GM23248 (cell line): ENCODE measurements at regions not wholly inside any gene's neighbourhood (a gene's known extent, or its start where the extent isn't known, plus 50 kb on each side); places are given as distances from the start of the nearest gene placed in this dataset.

Source experiments
- DNase-seq: peaks from one replicate; pipeline ENCODE4 v3.0.0-alpha.2; 2015
- H2AFZ ChIP-seq: fragments of 200-600 bp; sonication (generic); 2 replicates; pipeline ENCODE4 v1.6.1; 2016; ENCODE audit warnings: antibody characterized with exemption
- H3F3A ChIP-seq: fragments of 200-600 bp; sonication (generic); 2 replicates; pipeline ENCODE4 v1.6.1; 2016; ENCODE audit warnings: mild to moderate bottlenecking, antibody characterized with exemption, mixed run types; ENCODE audit not compliant: insufficient read depth
- H3K27ac ChIP-seq: fragments of 200-600 bp; sonication (generic); 2 replicates; pipeline ENCODE4 v1.5.1; 2016; ENCODE audit warnings: mild to moderate bottlenecking
- H3K27me3 ChIP-seq: fragments of 200-600 bp; sonication (generic); replicated peaks from 2 replicates; pipeline ENCODE4 v1.6.1; 2016; ENCODE audit warnings: mild to moderate bottlenecking; ENCODE audit not compliant: insufficient read depth
- H3K36me3 ChIP-seq: fragments of 200-600 bp; sonication (generic); 2 replicates; pipeline ENCODE4 v1.6.1; 2016; ENCODE audit warnings: low read depth, mild to moderate bottlenecking
- H3K4me1 ChIP-seq: fragments of 200-600 bp; sonication (generic); 2 replicates; pipeline ENCODE4 v1.6.1; 2016; ENCODE audit warnings: mild to moderate bottlenecking; ENCODE audit not compliant: insufficient read depth
- H3K4me2 ChIP-seq: fragments of 200-600 bp; sonication (generic); one replicate; pipeline ENCODE4 v1.6.1; 2016; ENCODE audit warnings: mild to moderate bottlenecking; ENCODE audit not compliant: unreplicated experiment
- H3K4me3 ChIP-seq: fragments of 200-600 bp; sonication (generic); 2 replicates; pipeline ENCODE4 v1.5.1; 2016; ENCODE audit warnings: mild to moderate bottlenecking
- H3K79me2 ChIP-seq: fragments of 200-600 bp; sonication (generic); 2 replicates; pipeline ENCODE4 v1.6.1; 2016; ENCODE audit warnings: mild to moderate bottlenecking; ENCODE audit not compliant: insufficient read depth
- H3K9ac ChIP-seq: fragments of 200-600 bp; sonication (generic); 2 replicates; pipeline ENCODE4 v1.6.1; 2016; ENCODE audit warnings: mild to moderate bottlenecking
- H3K9me2 ChIP-seq: fragments of 200-600 bp; sonication (generic); 2 replicates; pipeline ENCODE4 v1.6.1; 2016; ENCODE audit warnings: mixed run types, mild to moderate bottlenecking, moderate library complexity; ENCODE audit not compliant: insufficient read depth
- H3K9me3 ChIP-seq: fragments of 200-600 bp; sonication (generic); one replicate; pipeline ENCODE4 v1.6.1; 2017; ENCODE audit warnings: low read depth
- H4K20me1 ChIP-seq: fragments of 200-600 bp; sonication (generic); 2 replicates; pipeline ENCODE4 v1.6.0; 2016; ENCODE audit not compliant: insufficient read depth
- EZH2 ChIP-seq: fragments of 200-600 bp; sonication (generic); IDR thresholded peaks from 2 replicates; pipeline ENCODE4 v1.6.1; 2018; ENCODE audit warnings: antibody characterized with exemption, mild to moderate bottlenecking; ENCODE audit not compliant: insufficient read depth, poor library complexity, severe bottlenecking
- EZH2phosphoT487 ChIP-seq: fragments of 200-600 bp; sonication (generic); IDR thresholded peaks from 2 replicates; pipeline ENCODE4 v1.6.1; 2018; ENCODE audit warnings: antibody characterized with exemption, moderate library complexity, mild to moderate bottlenecking, low read depth; ENCODE audit not compliant: insufficient read depth
- WGBS, 2 experiments: methylation state at CpG; one replicate each; pipeline ENCODE4 v1.1.6; 2015 to 2017; ENCODE audit warnings: low lambda C conversion rate in 2 of 2, low coverage in 1 of 2; ENCODE audit errors: missing lambda C conversion rate in 2 of 2; 5-methylcytosine and 5-hydroxymethylcytosine counted together
- in situ Hi-C: fragments of 300-500 bp; cut with MboI; formaldehyde crosslinking; loops from 2 replicates; pipeline ENCODE4 v1.15.0; 2020

DNA sequence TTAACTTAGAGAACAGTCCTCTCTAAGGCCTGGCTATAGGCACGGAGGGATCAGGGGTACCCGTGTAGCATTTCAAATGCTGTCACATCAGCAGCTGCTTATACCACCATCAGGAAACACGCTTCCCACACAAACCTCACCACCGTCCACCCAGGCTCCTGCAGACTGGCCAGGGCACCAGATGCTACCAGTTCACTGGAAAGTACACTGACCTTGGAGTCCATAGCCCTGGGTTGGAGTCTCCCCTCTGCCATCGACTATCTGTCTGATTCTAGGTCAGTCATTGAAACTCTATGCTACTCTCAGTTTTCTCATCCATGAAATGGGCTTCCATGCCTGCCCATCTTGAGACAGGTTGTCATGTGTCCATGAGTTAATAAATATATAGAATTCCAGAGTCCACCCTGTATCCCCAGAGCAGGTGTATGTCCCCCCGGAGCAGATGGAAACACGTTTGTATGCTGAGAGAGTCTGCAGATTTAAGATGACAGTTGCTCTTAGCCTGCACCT is 156.0 kb upstream of the SMAD3 start:
- no peaks in the 10 kb centered on the region for H3K9me3 ChIP-seq
- no peaks in the 10 kb centered on the region for H3K4me1 ChIP-seq
- 94 to 96% methylated on average over 7 of the region's 7 CpGs for WGBS, 2 experiments
- no peak overlapping the region for H2AFZ ChIP-seq
- no peaks in the 10 kb centered on the region for H3K79me2 ChIP-seq
- no peak overlapping the region for H3K9ac ChIP-seq
- H3K4me3 ChIP-seq, result no peak overlapping the region
- no peak for TF ChIP-seq EZH2
- no peak for TF ChIP-seq EZH2phosphoT487
- no peaks in the 10 kb centered on the region for H3K36me3 ChIP-seq
- H3K27me3 ChIP-seq, result no peaks in the 10 kb centered on the region
- DNase-seq, result no peak
- in situ Hi-C loops, result no loop called here
- H3F3A ChIP-seq, result no peaks in the 10 kb centered on the region
- H3K27ac ChIP-seq, result no peak overlapping the region
- no peaks in the 10 kb centered on the region for H4K20me1 ChIP-seq
- H3K9me2 ChIP-seq, result no peaks in the 10 kb centered on the region
- H3K4me2 ChIP-seq, result no peak overlapping the region

DNA sequence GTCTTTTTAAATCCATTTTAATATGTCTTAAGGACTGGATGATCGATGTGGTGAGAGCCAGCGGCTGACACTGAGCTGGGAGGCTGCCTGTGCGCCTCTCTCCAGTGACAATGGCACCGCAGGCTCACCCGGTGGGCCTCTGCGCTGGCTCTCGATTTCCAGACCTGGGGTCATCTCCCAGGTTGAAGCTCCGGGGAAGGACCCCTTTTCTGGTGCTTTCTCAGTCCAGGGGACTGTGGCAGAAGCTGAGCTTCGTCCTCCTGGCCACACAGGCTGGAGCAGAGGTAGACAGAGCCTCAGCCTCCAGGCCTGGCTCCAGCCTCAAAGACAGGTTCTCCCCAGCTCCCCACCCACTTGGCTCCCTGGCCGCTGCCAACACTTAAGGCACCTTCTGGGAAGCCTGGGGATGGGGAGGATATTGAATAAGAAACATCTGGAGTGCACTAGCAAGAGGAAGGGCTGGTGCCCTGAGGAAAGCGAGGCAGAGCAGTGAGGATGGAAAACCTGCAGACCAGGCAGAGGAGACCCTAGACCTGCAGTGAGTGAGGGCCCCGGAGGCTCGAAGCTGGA is 154.2 kb upstream of the SMAD3 start:
- Histone ChIP-seq H3K27me3 (no peaks in the 10 kb centered on the region), H3K9me3 (no peaks in the 10 kb centered on the region), H3F3A (no peaks in the 10 kb centered on the region), H3K79me2 (no peaks in the 10 kb centered on the region), H3K27ac (no peak overlapping the region), H3K4me3 (no peak overlapping the region), H3K4me1 (no peaks in the 10 kb centered on the region), H3K9me2 (no peaks in the 10 kb centered on the region), H4K20me1 (no peaks in the 10 kb centered on the region), H2AFZ (no peak overlapping the region), H3K36me3 (no peaks in the 10 kb centered on the region), H3K4me2 (no peak overlapping the region), H3K9ac (no peak overlapping the region)
- TF ChIP-seq EZH2, result no peak
- TF ChIP-seq EZH2phosphoT487, result no peak
- in situ Hi-C loops, result no loop called here
- 68% methylated on average over 13 of the region's 13 CpGs for WGBS, 2 experiments
- no peak for DNase-seq

DNA sequence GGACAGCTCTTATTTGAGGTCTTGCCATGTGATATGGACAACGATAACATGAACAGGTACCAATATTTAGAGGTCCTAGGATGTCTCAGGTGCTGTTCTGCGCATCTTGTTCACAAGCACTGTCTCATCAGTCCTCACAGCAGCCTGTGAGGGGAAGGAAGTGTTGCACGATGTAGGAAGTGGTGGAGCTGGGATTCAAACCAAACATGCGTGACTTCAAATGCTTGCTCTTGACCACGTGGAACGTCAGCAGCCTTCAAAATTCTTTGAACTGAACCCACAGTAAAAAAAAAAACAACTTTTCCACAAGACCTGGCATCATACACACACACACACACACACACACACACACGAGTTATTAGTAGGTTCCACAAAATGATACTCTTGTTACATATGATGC is 153.4 kb upstream of the SMAD3 start:
- no peak overlapping the region for H2AFZ ChIP-seq
- TF ChIP-seq EZH2, result no peak
- TF ChIP-seq EZH2phosphoT487, result no peak
- peaks cover 3% of the 10 kb centered on the region; the same call in 1 of the 2 replicates for H3K36me3 ChIP-seq
- no peaks in the 10 kb centered on the region for H4K20me1 ChIP-seq
- H3K9me3 ChIP-seq, result no peaks in the 10 kb centered on the region
- H3K4me2 ChIP-seq, result no peak overlapping the region
- no peaks in the 10 kb centered on the region for H3F3A ChIP-seq
- H3K27ac ChIP-seq, result no peak overlapping the region
- H3K27me3 ChIP-seq, result no peaks in the 10 kb centered on the region
- no peak overlapping the region for H3K9ac ChIP-seq
- H3K4me1 ChIP-seq, result no peaks in the 10 kb centered on the region
- in situ Hi-C loops, result no loop called here
- H3K4me3 ChIP-seq, result no peak overlapping the region
- H3K79me2 ChIP-seq, result no peaks in the 10 kb centered on the region
- DNase-seq, result no peak
- WGBS, 2 experiments, result 83 to 84% methylated on average over 7 of the region's 7 CpGs
- H3K9me2 ChIP-seq, result no peaks in the 10 kb centered on the region

DNA sequence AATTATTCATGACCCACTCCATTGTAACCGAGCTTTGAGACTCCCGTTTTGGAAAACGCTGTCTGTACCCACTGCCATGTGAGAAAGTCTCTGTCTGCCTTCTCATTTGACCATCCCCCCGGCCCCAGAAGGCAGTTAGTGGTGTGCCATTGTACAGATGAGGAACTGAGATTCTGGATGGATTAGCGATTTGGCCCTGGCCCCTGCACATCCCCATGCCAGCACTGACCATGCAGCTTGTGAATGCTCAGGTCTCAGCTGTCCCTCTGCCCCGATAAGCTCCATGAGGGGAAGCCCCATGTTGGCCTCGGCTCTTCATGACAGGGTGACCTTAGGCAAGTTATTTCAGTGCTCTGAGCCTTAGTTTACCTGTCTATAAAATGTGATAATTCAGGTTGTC is 153.0 kb upstream of the SMAD3 start:
- Histone ChIP-seq H3K79me2 (no peaks in the 10 kb centered on the region), H3F3A (no peaks in the 10 kb centered on the region)
- 89 to 90% methylated on average over 7 of the region's 7 CpGs for WGBS, 2 experiments

More for the DNA sequence above, 153.0 kb upstream of the SMAD3 start:
- Histone ChIP-seq H3K4me2 (no peak overlapping the region), H3K27ac (no peak overlapping the region), H4K20me1 (no peaks in the 10 kb centered on the region), H3K9me3 (no peaks in the 10 kb centered on the region), H2AFZ (no peak overlapping the region), H3K27me3 (no peaks in the 10 kb centered on the region), H3K9me2 (no peaks in the 10 kb centered on the region), H3K4me3 (no peak overlapping the region), H3K4me1 (no peaks in the 10 kb centered on the region), H3K9ac (no peak overlapping the region), H3K36me3 (peaks cover 3% of the 10 kb centered on the region; the same call in 1 of the 2 replicates)
- no peak for TF ChIP-seq EZH2phosphoT487
- TF ChIP-seq EZH2, result no peak
- in situ Hi-C loops, result no loop called here
- DNase-seq, result no peak
